ENCODE measurements at regions not wholly inside any gene's neighbourhood (a gene's known extent, or its start where the extent isn't known, plus 50 kb on each side); places are given as distances from the start of the nearest gene placed in this dataset.

DNA sequence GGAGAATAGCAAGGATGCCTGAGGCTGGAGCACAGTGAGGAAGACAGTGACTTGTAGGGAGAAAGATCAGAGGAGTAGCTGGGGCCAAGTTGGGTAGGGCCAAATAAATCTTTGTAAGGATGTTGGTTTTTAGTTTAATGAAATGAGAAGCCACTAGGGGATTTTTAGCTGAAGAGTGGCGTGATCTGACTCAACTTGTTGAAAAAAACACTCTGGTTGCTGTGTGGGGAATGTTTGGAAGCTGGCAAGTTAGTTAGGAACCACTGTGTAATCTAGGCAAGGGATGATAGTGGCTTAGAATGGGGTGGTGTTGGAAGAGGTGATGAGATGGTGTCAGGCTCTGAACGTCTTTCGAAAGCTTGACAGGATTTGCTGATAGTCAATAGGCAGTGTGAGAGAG lies 176.1 kb upstream of the HDDC2 start:
- Histone ChIP-seq H3K4me1 (ENCODE audit: insufficient read depth) (no peaks in the 10 kb centered on the region), H3K9me2 (ENCODE audit: insufficient read depth) (peaks cover 8% of the 10 kb centered on the region; the same call in 1 of the 2 replicates), H2AFZ (no peak overlapping the region), H3K27ac (ENCODE audit: low read depth) (no peak overlapping the region), H3K4me2 (no peak overlapping the region), H3F3A (replicated peaks; ENCODE audit: low read depth) (no peaks in the 10 kb centered on the region), H3K36me3 (ENCODE audit: insufficient read depth) (no peaks in the 10 kb centered on the region), H4K20me1 (replicated peaks; ENCODE audit: insufficient read depth) (no peaks in the 10 kb centered on the region), H3K79me2 (replicated peaks; ENCODE audit: insufficient read depth) (no peaks in the 10 kb centered on the region), H3K27me3 (ENCODE audit: insufficient read depth) (no peaks in the 10 kb centered on the region), H3K4me3 (no peak overlapping the region)
- no peak overlapping the region for H3K4me3 Mint-ChIP-seq
- no peaks in the 10 kb centered on the region for H3K9me3 Mint-ChIP-seq
- TF ChIP-seq, protein P1, sequence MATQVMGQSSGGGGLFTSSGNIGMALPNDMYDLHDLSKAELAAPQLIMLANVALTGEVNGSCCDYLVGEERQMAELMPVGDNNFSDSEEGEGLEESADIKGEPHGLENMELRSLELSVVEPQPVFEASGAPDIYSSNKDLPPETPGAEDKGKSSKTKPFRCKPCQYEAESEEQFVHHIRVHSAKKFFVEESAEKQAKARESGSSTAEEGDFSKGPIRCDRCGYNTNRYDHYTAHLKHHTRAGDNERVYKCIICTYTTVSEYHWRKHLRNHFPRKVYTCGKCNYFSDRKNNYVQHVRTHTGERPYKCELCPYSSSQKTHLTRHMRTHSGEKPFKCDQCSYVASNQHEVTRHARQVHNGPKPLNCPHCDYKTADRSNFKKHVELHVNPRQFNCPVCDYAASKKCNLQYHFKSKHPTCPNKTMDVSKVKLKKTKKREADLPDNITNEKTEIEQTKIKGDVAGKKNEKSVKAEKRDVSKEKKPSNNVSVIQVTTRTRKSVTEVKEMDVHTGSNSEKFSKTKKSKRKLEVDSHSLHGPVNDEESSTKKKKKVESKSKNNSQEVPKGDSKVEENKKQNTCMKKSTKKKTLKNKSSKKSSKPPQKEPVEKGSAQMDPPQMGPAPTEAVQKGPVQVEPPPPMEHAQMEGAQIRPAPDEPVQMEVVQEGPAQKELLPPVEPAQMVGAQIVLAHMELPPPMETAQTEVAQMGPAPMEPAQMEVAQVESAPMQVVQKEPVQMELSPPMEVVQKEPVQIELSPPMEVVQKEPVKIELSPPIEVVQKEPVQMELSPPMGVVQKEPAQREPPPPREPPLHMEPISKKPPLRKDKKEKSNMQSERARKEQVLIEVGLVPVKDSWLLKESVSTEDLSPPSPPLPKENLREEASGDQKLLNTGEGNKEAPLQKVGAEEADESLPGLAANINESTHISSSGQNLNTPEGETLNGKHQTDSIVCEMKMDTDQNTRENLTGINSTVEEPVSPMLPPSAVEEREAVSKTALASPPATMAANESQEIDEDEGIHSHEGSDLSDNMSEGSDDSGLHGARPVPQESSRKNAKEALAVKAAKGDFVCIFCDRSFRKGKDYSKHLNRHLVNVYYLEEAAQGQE (IDR thresholded peaks at IDR 0.05; ENCODE audit: unreplicated experiment) = no peak
- TF ChIP-seq POLR2AphosphoS5 (IDR thresholded peaks at IDR 0.05; ENCODE audit: low read depth) = no peak
- no peak for TF ChIP-seq ZNF114 (CRISPR knock-in tag; IDR thresholded peaks at IDR 0.05)
- H3K36me3 Mint-ChIP-seq (ENCODE audit: low read depth) = no peaks in the 10 kb centered on the region
- H3K27ac Mint-ChIP-seq = no peak overlapping the region
- no peak for DNase-seq (ENCODE audit: low spot score)
- no peak for ATAC-seq
- peaks cover 11% of the 10 kb centered on the region for H3K4me1 Mint-ChIP-seq
- no peaks in the 10 kb centered on the region for H3K27me3 Mint-ChIP-seq (ENCODE audit: insufficient read depth, low read depth, poor library complexity)

DNA sequence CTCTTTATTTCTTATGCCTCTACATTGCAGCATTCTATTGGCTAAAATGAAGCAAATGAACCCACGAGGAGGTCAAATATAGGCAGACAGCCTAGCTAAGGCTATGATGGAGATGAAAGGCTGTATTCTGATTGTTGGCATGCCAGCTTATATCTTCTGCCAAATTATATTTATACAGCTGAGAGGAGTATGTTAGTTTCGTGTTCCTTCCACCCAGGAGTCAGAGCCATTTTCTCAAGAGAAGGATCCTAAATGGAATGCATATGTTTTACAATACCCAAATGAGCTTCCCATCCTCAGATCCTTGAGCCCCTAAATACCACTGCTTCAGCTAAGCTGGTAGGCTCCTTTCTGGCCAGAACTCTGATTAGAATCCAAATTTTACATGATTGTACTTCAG lies 178.4 kb upstream of the HDDC2 start:
- Histone ChIP-seq H3K4me1 (ENCODE audit: insufficient read depth) (no peaks in the 10 kb centered on the region), H3F3A (replicated peaks; ENCODE audit: low read depth) (no peaks in the 10 kb centered on the region), H3K4me2 (no peak overlapping the region), H3K36me3 (ENCODE audit: insufficient read depth) (no peaks in the 10 kb centered on the region), H3K27me3 (ENCODE audit: insufficient read depth) (no peaks in the 10 kb centered on the region), H3K79me2 (replicated peaks; ENCODE audit: insufficient read depth) (no peaks in the 10 kb centered on the region), H3K4me3 (no peak overlapping the region), H3K27ac (ENCODE audit: low read depth) (no peak overlapping the region), H3K9me2 (ENCODE audit: insufficient read depth) (peaks cover 5% of the 10 kb centered on the region; the same call in 1 of the 2 replicates), H2AFZ (0 out of 2 replicates have a peak overlapping the region, but pooled peaks have one; percentile 11), H4K20me1 (replicated peaks; ENCODE audit: insufficient read depth) (no peaks in the 10 kb centered on the region)
- Mint-ChIP-seq H3K36me3 (ENCODE audit: low read depth) (no peaks in the 10 kb centered on the region), H3K4me1 (peaks cover 11% of the 10 kb centered on the region), H3K9me3 (no peaks in the 10 kb centered on the region), H3K4me3 (no peak overlapping the region), H3K27me3 (ENCODE audit: insufficient read depth, low read depth, poor library complexity) (peaks cover 2% of the 10 kb centered on the region), H3K27ac (no peak overlapping the region)
- no peak for DNase-seq (ENCODE audit: low spot score)
- no peak for ATAC-seq
- TF ChIP-seq JUNB (IDR thresholded peaks at IDR 0.05; ENCODE audit: unreplicated experiment) (no peak), ZNF114 (CRISPR knock-in tag; IDR thresholded peaks at IDR 0.05) (no peak), NANOG (IDR thresholded peaks at IDR 0.05; ENCODE audit: borderline replicate concordance) (no peak)

GRCh38 chr6:125480571-125480970 lies 178.8 kb upstream of the HDDC2 start:
- TF ChIP-seq CREB1 (CRISPR knock-in tag; IDR thresholded peaks at IDR 0.05; ENCODE audit: low read depth) = no peak
- TF ChIP-seq, protein P2, sequence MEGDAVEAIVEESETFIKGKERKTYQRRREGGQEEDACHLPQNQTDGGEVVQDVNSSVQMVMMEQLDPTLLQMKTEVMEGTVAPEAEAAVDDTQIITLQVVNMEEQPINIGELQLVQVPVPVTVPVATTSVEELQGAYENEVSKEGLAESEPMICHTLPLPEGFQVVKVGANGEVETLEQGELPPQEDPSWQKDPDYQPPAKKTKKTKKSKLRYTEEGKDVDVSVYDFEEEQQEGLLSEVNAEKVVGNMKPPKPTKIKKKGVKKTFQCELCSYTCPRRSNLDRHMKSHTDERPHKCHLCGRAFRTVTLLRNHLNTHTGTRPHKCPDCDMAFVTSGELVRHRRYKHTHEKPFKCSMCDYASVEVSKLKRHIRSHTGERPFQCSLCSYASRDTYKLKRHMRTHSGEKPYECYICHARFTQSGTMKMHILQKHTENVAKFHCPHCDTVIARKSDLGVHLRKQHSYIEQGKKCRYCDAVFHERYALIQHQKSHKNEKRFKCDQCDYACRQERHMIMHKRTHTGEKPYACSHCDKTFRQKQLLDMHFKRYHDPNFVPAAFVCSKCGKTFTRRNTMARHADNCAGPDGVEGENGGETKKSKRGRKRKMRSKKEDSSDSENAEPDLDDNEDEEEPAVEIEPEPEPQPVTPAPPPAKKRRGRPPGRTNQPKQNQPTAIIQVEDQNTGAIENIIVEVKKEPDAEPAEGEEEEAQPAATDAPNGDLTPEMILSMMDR (conservative IDR thresholded peaks at IDR 0.05; ENCODE audit: low read depth in 2 of 2) = no peak
- TF ChIP-seq EZH2phosphoT487 (IDR thresholded peaks at IDR 0.05; ENCODE audit: unreplicated experiment) = no peak
- TF ChIP-seq ZNF331 (CRISPR knock-in tag; IDR thresholded peaks at IDR 0.05; ENCODE audit: low read depth) = no peak
- Histone ChIP-seq H3K4me3 (no peak overlapping the region), H3K27me3 (ENCODE audit: insufficient read depth) (no peaks in the 10 kb centered on the region), H3K27ac (ENCODE audit: low read depth) (no peak overlapping the region), H3F3A (replicated peaks; ENCODE audit: low read depth) (no peaks in the 10 kb centered on the region), H2AFZ (0 out of 2 replicates have a peak overlapping the region, but pooled peaks have one; percentile 11), H4K20me1 (replicated peaks; ENCODE audit: insufficient read depth) (no peaks in the 10 kb centered on the region), H3K4me2 (no peak overlapping the region), H3K36me3 (ENCODE audit: insufficient read depth) (no peaks in the 10 kb centered on the region), H3K79me2 (replicated peaks; ENCODE audit: insufficient read depth) (no peaks in the 10 kb centered on the region), H3K4me1 (ENCODE audit: insufficient read depth) (no peaks in the 10 kb centered on the region), H3K9me2 (ENCODE audit: insufficient read depth) (peaks cover 5% of the 10 kb centered on the region; the same call in 1 of the 2 replicates)
- peaks cover 11% of the 10 kb centered on the region for H3K4me1 Mint-ChIP-seq
- no peaks in the 10 kb centered on the region for H3K9me3 Mint-ChIP-seq
- no peak overlapping the region for H3K4me3 Mint-ChIP-seq
- H3K27ac Mint-ChIP-seq = no peak overlapping the region
- ATAC-seq (no peak), DNase-seq (ENCODE audit: low spot score) (no peak)
- H3K36me3 Mint-ChIP-seq (ENCODE audit: low read depth) = no peaks in the 10 kb centered on the region
- peaks cover 3% of the 10 kb centered on the region for H3K27me3 Mint-ChIP-seq (ENCODE audit: insufficient read depth, low read depth, poor library complexity)

Measured in GM23338 (cell line).